NCI-H1417 treated with DMSO at 0.1 percent for 48 hours (cell line): ENCODE measurements at regions not wholly inside any gene's neighbourhood (a gene's known extent, or its start where the extent isn't known, plus 50 kb on each side); places are given as distances from the start of the nearest gene placed in this dataset.
"Not testable (repeated sequence)": the region's sequence is repeated elsewhere in the genome, so short reads cannot be mapped to it uniquely, and the experiment has no call there.

Source experiments
- DNase-seq: peaks from one replicate; lab custom pipeline; 2025; lab: John Stamatoyannopoulos, UW

GRCh38 chr2:195466427-195466826, 190.6 kb upstream of the SLC39A10 start:
- no peak for DNase-seq

DNA sequence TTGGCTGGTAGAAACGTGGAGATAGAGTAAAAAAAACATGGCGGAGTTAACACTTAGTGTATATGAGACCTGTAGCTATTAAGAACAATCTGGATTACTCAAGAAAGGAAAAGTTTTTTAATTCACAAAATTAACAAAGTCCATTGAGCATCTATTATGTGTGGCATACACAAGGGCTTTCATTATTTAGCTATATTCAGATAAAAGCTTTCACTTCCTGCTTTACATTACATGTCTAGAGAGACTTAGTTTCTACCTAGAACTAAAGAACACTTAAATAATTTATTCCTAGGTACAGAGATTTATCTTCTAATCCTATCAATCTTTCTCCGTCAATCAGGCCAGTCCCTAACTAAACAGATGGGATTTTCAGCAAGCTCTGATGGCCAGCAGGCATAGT, 196.0 kb upstream of the SLC39A10 start:
- DNase-seq: no peak

- no peak for DNase-seq
Observed at GRCh38 chr2:195458936-195459335, 198.1 kb upstream of the SLC39A10 start.

DNA sequence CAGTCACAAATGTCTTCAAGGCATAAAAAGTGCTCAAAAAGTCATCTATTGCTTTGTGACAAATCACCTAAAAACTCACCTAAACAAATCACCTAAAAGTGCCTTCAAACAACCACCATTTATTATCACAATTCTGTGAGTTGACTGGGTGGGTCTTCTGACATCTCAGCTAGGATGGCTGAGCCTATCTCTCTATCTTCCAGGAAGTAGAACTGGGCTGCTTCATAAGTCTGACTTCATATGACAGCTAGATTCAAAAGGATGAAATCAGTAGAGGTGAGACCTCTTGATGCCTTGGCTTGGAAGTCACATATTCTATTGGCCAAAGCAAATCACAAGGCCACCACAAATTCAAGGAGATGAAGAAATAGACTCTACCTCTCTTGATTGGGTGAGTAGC, 199.2 kb upstream of the SLC39A10 start:
- DNase-seq: no peak

DNA sequence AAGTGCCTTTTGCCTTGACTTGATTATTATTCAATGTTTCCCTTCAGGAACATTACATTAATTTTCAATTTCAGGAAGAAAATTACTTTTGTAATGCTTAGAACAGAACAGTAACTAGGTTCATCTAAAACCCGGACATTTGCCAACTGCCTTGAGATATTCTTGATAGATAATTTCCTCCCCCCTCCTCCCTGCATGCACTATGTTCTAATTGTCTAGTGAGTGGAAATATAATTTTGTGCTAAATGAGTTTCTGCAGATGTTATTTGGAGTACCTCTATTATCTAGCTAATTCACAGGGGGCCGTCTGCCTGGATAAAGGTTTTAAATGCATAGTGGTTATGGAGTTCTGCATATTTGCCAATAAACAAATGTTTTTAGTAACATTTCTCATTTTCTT, 200.3 kb upstream of the SLC39A10 start:
- DNase-seq: no peak

- no peak for DNase-seq
Observed at GRCh38 chr2:195451160-195451559, 205.9 kb upstream of the SLC39A10 start.

- DNase-seq: no peak
Observed at GRCh38 chr2:195450552-195451113, 206.4 kb upstream of the SLC39A10 start.

DNA sequence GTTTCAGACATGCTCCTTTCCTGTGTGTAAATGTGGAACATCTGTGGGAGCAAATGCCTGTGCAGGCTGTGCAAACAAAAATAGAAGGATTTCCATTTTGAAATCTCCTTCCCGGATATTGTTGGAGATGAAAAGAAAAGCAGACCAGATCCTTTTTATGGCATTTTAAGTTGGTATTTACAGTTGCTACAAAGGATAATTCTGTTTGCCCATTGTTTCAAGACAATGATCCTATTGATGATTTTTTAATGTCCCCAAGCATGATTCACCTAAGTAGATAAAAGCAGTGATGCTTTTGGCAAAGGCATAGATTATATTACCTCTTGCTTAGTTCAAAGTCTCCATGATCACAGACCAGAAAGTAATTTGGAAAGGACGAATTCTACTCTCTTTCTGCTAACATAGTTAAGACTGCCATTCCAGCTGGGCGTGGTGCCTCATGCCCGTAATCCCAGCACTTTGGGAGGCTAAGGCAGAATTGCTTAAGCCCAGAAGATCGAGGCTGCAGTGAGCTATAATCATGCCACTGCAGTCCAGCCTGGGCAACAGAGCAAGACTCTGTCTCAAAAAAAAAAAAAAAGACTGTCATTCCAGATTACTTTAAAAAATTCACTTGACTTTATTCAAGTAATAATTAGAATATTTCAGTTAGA, 209.6 kb upstream of the SLC39A10 start:
- DNase-seq: no peak

- DNase-seq: no peak
Observed at GRCh38 chr2:195445639-195446038, 211.4 kb upstream of the SLC39A10 start.

DNA sequence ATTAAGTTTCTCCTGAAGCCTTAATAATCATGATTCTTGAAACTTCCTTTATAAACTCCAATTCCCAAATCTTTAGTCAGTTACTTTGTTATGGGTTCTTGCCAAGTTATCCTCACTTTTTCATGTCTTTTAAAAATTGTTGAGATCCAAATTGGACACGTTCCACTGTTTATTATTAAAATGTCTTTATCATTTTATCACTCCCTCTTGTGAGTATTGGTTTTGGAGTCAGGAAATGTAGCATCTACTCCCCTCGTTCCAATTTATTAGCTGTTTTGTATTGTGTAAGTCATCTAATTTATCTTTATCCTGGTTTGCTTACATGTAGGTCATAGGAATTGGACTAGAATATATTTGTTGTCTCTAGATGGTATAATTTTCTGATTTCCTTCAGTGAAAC, 213.1 kb upstream of the SLC39A10 start:
- no peak for DNase-seq

DNA sequence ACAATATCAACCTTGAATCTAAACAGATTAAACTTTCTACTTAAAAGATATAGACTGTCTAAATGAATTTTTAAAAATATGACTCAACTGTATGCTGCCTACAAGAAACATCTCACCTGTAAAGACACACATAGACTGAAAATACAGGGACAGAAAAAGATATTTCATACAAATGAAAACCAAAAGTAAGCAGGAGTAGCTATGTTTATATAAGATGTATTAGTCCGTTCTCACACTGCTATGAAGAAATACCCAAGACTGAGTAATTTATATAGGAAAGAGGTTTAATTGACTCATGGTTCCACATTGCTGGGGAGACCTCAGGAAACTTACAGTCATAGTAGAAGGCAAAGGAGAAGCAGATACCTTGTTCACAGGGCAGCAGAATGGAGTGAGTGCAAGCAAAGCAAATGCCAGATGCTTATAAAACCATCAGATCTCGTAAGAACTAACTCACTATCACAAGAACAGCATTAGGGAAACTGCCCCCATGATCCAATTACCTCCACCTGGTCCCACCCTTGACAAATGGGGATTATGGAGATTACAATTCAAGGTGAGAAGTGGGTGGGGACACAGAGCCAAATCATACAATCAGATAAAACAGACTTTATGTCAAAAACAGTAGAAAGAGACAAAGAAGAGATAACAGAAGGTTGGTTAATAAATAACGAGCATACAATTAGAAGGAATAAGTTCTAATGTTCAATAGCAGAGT, 214.4 kb upstream of the SLC39A10 start:
- no peak for DNase-seq

- no peak for DNase-seq
Observed at GRCh38 chr2:195438692-195439091, 218.3 kb upstream of the SLC39A10 start.

- DNase-seq: no peak
Observed at GRCh38 chr2:195437521-195437920, 219.5 kb upstream of the SLC39A10 start.

GRCh38 chr2:195434346-195434745, 222.7 kb upstream of the SLC39A10 start:
- no peak for DNase-seq

GRCh38 chr2:195433729-195434128, 223.3 kb upstream of the SLC39A10 start:
- not testable (repeated sequence) for DNase-seq

DNA sequence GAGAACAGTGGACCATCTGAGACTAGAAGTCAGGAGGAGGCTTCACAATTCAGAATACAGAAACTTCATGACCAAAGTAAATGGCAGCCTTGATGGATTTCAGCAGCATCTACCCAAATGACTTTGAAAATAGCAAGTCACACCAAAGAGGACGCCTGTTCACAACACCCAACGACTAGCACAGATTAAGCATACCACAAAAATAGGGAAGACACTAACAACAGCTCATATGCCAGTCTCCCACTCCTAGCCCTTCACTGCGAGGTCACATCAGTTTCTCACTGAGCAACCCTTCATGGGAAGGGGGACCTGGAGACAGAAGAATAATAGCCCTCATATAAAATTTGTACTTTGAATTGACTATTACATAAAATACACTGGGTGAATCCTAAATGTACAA, 228.4 kb upstream of the SLC39A10 start:
- no peak for DNase-seq

DNA sequence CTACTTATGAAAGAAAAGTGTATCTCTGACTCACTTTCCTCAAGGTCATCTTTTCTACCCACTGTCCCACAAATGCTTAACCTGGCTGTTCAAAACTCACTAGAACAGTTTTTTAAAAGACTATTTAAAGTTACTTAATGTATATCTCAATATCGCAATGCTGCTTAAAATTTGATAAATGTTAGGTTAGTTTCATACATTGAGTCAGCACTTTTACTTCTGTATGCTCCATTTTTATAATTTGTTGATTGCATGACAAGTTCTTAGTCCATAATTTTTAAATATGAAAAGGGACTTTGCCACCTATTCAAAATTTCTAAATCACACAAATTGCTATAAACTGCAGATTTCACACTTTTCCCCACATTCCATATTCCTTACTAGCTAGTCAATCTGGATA, 231.7 kb upstream of the SLC39A10 start:
- DNase-seq: no peak

DNA sequence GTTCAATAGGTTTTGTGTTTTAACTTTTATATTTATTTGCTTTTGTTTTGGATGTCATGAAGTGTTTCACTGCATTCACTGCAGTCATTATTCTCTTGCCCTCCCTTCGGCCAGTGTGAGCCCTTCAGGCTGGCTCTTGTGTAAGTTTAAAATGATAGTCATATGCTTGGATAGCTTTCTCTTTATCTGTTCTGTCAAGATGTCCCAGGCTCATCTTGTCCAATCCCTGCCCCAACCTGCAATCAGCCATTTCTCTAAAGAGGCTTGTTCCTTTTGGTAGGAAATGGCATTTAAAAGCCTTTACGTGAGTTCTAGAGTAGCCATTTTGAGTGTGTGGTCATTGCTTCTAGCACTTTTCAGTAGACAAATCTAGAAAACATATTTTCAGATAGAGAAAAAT, 238.0 kb upstream of the SLC39A10 start:
- DNase-seq: no peak

DNA sequence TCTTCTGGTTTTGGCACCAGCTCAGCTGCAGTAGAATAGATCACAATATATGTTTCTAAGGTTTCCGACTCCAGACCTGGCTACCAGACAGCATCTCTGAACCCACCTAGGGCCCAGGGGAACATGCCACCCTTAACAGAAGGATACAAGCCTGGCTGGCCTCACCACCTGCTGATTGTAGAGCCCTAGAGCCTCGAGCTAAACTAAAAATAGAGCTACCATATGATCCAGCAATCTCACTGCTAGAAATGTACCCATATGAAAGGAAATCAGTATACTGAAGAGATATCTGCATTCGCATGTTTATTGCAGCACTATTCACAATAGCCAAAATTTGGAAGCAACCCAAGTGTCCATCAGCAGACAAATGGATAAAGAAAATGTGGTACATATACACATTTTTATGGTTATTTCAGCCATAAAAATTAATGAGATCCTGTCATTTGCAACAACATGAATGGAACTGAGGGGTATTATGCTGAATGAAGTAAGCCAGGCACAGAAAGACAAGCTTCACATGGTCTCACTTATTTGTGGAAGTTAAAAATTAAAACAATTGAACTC, 242.4 kb upstream of the SLC39A10 start:
- DNase-seq: no peak

DNA sequence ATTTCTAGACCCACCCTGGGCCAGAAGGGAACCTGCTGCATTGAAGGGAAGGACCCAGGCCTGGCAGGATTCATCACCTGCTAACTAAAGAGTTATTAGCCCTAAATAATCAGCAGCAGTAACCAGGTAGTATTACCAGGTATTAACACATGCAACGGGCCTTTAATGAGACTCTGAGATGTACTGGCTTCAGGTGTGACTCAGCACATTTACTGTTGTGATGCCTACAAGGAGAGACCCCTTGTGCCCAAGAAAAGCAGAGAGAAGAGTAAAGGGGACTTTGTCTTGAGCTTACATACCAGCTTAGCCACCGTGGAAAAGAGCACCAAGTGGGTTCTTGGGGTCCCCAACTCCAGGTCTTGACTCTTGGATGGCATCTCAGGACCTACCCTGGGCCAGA, 243.1 kb upstream of the SLC39A10 start:
- no peak for DNase-seq

GRCh38 chr2:195413422-195413821, 243.6 kb upstream of the SLC39A10 start:
- DNase-seq: no peak

- DNase-seq: no peak
Observed at GRCh38 chr2:195411219-195411687, 245.8 kb upstream of the SLC39A10 start.

DNA sequence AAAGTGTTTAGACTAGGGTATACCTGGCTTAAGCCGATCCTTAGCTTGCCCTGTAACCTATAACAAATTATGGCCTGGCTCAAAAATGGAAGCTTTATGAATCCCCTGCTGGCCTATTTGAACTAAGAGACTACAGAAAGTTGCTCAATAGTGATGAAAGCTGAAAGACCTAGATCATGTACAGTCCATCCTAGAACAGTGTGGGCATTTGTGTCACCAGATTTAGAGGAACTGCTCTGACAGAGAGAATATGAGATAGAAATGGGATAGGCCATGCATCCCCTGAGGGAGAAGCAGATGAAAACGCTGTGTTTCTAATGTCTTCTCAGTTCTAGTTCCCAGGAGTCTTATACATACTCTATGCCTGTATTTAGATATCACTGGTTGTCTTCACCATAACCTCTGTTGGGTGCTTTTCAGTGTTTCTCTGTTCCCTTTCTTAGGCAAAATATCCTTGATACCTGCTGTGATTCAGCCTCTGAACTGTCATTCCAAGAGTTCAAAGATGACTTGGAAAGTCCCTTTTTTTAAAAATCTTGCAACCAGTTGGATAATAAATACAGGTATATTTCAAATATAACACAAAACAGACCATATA, 246.9 kb upstream of the SLC39A10 start:
- DNase-seq: no peak
